ENCODE measurements at regions not wholly inside any gene's neighbourhood (a gene's known extent, or its start where the extent isn't known, plus 50 kb on each side); places are given as distances from the start of the nearest gene placed in this dataset.
A peak's percentile ranks its signal among the peaks of the same experiment; 100 is the strongest.

DNA sequence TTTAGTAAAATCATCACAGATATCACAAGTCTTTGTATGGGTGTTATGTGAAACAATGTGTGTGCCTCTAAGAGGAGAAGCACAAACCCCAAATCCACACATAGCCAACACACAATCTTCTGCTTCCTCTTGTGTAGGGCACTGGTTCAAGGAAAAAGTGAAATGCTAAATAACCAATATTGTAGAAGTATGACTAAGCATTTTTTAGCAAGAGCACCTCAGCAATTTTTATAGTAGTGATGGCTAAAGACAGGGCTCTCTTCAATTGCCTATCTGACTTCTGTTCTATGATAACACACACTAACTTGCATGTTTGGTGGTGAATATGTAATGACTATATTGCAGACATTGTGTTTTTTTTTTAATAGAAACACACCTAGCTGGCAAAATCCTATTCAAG, 997.9 kb upstream of the ALCAM start:
- Histone ChIP-seq H3K9me3 (ENCODE audit: control insufficient read depth in 4 of 4, insufficient read depth in 3 of 4, low read length in 3 of 4) (no peaks in the 10 kb centered on the region), H3K36me3 (ENCODE audit: control insufficient read depth in 4 of 4, insufficient read depth in 4 of 4, low read length in 4 of 4) (no peaks in the 10 kb centered on the region), H3K27ac (ENCODE audit: low read depth in 1 of 2, low read length in 1 of 2) (no peak overlapping the region), H3K4me3 (no peak overlapping the region), H3K4me1 (ENCODE audit: control insufficient read depth in 5 of 5, insufficient read depth in 5 of 5, low read length in 5 of 5) (no peaks in the 10 kb centered on the region), H3K27me3 (ENCODE audit: control insufficient read depth in 3 of 3, insufficient read depth in 3 of 3, low read length in 2 of 3) (no peaks in the 10 kb centered on the region), H3K9ac (ENCODE audit: insufficient read depth in 1 of 2, low read length in 2 of 2) (no peak overlapping the region)
- ATAC-seq (ENCODE audit: insufficient read depth, low FRiP score) (no peak), DNase-seq (no peak)
- TF ChIP-seq, protein P1, sequence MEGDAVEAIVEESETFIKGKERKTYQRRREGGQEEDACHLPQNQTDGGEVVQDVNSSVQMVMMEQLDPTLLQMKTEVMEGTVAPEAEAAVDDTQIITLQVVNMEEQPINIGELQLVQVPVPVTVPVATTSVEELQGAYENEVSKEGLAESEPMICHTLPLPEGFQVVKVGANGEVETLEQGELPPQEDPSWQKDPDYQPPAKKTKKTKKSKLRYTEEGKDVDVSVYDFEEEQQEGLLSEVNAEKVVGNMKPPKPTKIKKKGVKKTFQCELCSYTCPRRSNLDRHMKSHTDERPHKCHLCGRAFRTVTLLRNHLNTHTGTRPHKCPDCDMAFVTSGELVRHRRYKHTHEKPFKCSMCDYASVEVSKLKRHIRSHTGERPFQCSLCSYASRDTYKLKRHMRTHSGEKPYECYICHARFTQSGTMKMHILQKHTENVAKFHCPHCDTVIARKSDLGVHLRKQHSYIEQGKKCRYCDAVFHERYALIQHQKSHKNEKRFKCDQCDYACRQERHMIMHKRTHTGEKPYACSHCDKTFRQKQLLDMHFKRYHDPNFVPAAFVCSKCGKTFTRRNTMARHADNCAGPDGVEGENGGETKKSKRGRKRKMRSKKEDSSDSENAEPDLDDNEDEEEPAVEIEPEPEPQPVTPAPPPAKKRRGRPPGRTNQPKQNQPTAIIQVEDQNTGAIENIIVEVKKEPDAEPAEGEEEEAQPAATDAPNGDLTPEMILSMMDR (IDR thresholded peaks at IDR 0.05; ENCODE audit: control extremely low read depth, extremely low read depth): no peak

DNA sequence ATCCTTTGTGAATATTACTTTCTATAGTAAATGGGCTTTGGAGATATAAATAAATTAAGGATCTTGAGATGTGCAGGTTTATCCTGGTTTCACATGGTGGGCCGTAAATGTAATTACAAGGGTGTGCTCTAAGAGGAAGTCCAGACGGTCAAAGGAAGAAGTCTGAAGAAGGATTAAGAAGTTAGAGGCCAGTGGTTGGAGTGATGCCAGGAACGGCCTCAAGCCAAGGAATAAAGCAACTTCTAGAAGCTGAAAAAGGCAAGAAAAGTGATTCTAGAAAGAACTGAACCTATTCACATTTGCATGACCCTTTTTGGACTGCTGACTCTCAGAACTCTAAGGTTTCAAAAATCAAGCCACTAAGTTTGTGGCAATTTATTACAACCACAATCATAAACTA, 981.3 kb upstream of the ALCAM start:
- ATAC-seq (ENCODE audit: insufficient read depth, low FRiP score): no peak
- peak in 1 of 3 donors; percentile 15 for DNase-seq
- Histone ChIP-seq H3K36me3 (ENCODE audit: control insufficient read depth in 4 of 4, insufficient read depth in 4 of 4, low read length in 4 of 4) (no peaks in the 10 kb centered on the region), H3K9me3 (ENCODE audit: control insufficient read depth in 4 of 4, insufficient read depth in 3 of 4, low read length in 3 of 4) (no peaks in the 10 kb centered on the region), H3K27ac (ENCODE audit: low read depth in 1 of 2, low read length in 1 of 2) (no peak overlapping the region), H3K4me1 (ENCODE audit: control insufficient read depth in 5 of 5, insufficient read depth in 5 of 5, low read length in 5 of 5) (no peaks in the 10 kb centered on the region), H3K9ac (ENCODE audit: insufficient read depth in 1 of 2, low read length in 2 of 2) (no peak overlapping the region), H3K27me3 (ENCODE audit: control insufficient read depth in 3 of 3, insufficient read depth in 3 of 3, low read length in 2 of 3) (no peaks in the 10 kb centered on the region), H3K4me3 (no peak overlapping the region)
- TF ChIP-seq, protein P1 (IDR thresholded peaks at IDR 0.05; ENCODE audit: control extremely low read depth, extremely low read depth): no peak
- 30 to 41% methylated on average over 3 of the region's 3 CpGs for WGBS, 2 donors

DNA sequence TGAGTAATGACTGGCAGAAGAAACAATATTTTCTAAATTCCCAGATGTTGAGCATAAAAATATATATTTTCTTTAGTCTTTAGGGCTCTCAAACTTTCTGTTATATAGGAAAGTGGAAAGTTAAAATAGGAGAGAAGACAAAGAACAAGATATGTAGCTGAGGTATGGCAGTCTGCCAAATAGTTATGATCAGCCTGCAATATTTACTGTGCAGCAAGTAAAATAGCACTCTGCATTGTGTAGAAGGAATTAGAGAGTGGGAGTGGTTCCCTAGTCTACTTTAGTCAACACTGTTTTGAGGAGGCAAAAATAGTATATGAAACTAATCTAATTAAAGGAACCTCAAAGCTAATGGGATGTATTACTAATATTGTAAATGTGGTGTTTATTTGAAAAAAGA, 978.1 kb upstream of the ALCAM start:
- ATAC-seq (ENCODE audit: insufficient read depth, low FRiP score) (no peak), DNase-seq (peak in 2 of 3 donors; percentile 64 to 81)
- TF ChIP-seq, protein P1 (IDR thresholded peaks at IDR 0.05; ENCODE audit: control extremely low read depth, extremely low read depth): no peak
- no peaks in the 10 kb centered on the region for H3K9me3 ChIP-seq (ENCODE audit: control insufficient read depth in 4 of 4, insufficient read depth in 3 of 4, low read length in 3 of 4)
- no peaks in the 10 kb centered on the region for H3K4me1 ChIP-seq (ENCODE audit: control insufficient read depth in 5 of 5, insufficient read depth in 5 of 5, low read length in 5 of 5)
- no peak overlapping the region for H3K4me3 ChIP-seq
- H3K27ac ChIP-seq (ENCODE audit: low read depth in 1 of 2, low read length in 1 of 2): no peak overlapping the region
- no peaks in the 10 kb centered on the region for H3K36me3 ChIP-seq (ENCODE audit: control insufficient read depth in 4 of 4, insufficient read depth in 4 of 4, low read length in 4 of 4)
- no peak overlapping the region for H3K9ac ChIP-seq (ENCODE audit: insufficient read depth in 1 of 2, low read length in 2 of 2)
- H3K27me3 ChIP-seq (ENCODE audit: control insufficient read depth in 3 of 3, insufficient read depth in 3 of 3, low read length in 2 of 3): no peaks in the 10 kb centered on the region

DNA sequence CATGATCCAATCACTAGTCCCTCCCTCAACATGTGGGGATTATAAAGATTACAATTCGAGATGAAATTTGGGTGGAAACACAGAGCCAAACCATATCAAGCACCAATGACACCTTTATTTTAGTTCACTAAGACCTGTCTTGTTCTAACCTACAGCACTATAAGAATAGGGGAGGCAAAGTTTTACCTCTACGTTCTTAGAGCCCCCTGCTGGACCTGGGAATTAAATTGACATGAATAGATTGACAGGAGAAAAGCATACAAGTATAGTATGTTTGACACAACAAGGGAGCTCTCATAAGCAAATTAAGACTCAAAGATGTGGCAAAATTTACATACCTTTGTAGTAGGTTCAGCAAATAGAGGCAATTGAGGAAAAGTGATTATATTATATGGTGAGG, 974.4 kb upstream of the ALCAM start:
- no peak overlapping the region for H3K9ac ChIP-seq (ENCODE audit: insufficient read depth in 1 of 2, low read length in 2 of 2)
- TF ChIP-seq, protein P1 (IDR thresholded peaks at IDR 0.05; ENCODE audit: control extremely low read depth, extremely low read depth): no peak
- no peaks in the 10 kb centered on the region for H3K27me3 ChIP-seq (ENCODE audit: control insufficient read depth in 3 of 3, insufficient read depth in 3 of 3, low read length in 2 of 3)
- DNase-seq: no peak
- no peak for ATAC-seq (ENCODE audit: insufficient read depth, low FRiP score)
- WGBS, 2 donors: 65 to 74% methylated on average over 2 of the region's 2 CpGs
- H3K9me3 ChIP-seq (ENCODE audit: control insufficient read depth in 4 of 4, insufficient read depth in 3 of 4, low read length in 3 of 4): no peaks in the 10 kb centered on the region
- no peaks in the 10 kb centered on the region for H3K36me3 ChIP-seq (ENCODE audit: control insufficient read depth in 4 of 4, insufficient read depth in 4 of 4, low read length in 4 of 4)
- H3K4me3 ChIP-seq: no peak overlapping the region
- H3K4me1 ChIP-seq (ENCODE audit: control insufficient read depth in 5 of 5, insufficient read depth in 5 of 5, low read length in 5 of 5): no peaks in the 10 kb centered on the region
- no peak overlapping the region for H3K27ac ChIP-seq (ENCODE audit: low read depth in 1 of 2, low read length in 1 of 2)

Data from lung (tissue), 11 donors.